Daoy (cell line): ENCODE measurements at regions not wholly inside any gene's neighbourhood (a gene's known extent, or its start where the extent isn't known, plus 50 kb on each side); places are given as distances from the start of the nearest gene placed in this dataset.

Experiments
- DNase-seq: peaks from one replicate; pipeline ENCODE4 v3.0.0-alpha.2; 2015; ENCODE audit warnings: low read depth

- no peak for DNase-seq
Observed at GRCh38 chr7:132672200-132672990, 96.1 kb upstream of the PLXNA4 start.

- DNase-seq = peak; percentile 38
Observed at GRCh38 chr7:132666774-132667172, 90.5 kb upstream of the PLXNA4 start.

- peak; percentile 68 for DNase-seq
Observed at GRCh38 chr7:132666071-132666773, 90.0 kb upstream of the PLXNA4 start.

GRCh38 chr7:132656846-132657776, 80.8 kb upstream of the PLXNA4 start:
- DNase-seq = peak; percentile 46

- no peak for DNase-seq
Observed at GRCh38 chr7:132656341-132656740, 80.1 kb upstream of the PLXNA4 start.

GRCh38 chr7:132655131-132655727, 79.0 kb upstream of the PLXNA4 start:
- DNase-seq = peak; percentile 49

- DNase-seq = no peak
Observed at GRCh38 chr7:132654150-132654549, 77.9 kb upstream of the PLXNA4 start.

- no peak for DNase-seq
Observed at GRCh38 chr7:132653366-132653930, 77.2 kb upstream of the PLXNA4 start.

- no peak for DNase-seq
Observed at GRCh38 chr7:132652507-132652906, 76.2 kb upstream of the PLXNA4 start.

- DNase-seq = peak; percentile 97
Observed at GRCh38 chr7:132650498-132650897, 74.2 kb upstream of the PLXNA4 start.

- no peak for DNase-seq
Observed at GRCh38 chr7:132647311-132647710, 71.0 kb upstream of the PLXNA4 start.

- peak; percentile 39 for DNase-seq
Observed at GRCh38 chr7:132646052-132646451, 69.8 kb upstream of the PLXNA4 start.

GRCh38 chr7:132643302-132643701, 67.0 kb upstream of the PLXNA4 start:
- no peak for DNase-seq

- DNase-seq = no peak
Observed at GRCh38 chr7:132641238-132641637, 65.0 kb upstream of the PLXNA4 start.

- no peak for DNase-seq
Observed at GRCh38 chr7:132639983-132640382, 63.7 kb upstream of the PLXNA4 start.

- DNase-seq = no peak
Observed at GRCh38 chr7:132638000-132638399, 61.7 kb upstream of the PLXNA4 start.

- no peak for DNase-seq
Observed at GRCh38 chr7:132636581-132636980, 60.3 kb upstream of the PLXNA4 start.

- DNase-seq = no peak
Observed at GRCh38 chr7:132635127-132635526, 58.9 kb upstream of the PLXNA4 start.

- DNase-seq = no peak
Observed at GRCh38 chr7:132630834-132631233, 54.6 kb upstream of the PLXNA4 start.
